HepG2 (cell line): ENCODE measurements at regions not wholly inside any gene's neighbourhood (a gene's known extent, or its start where the extent isn't known, plus 50 kb on each side); places are given as distances from the start of the nearest gene placed in this dataset.

Experiments used
- ATAC-seq: fragments of 200-7000 bp; cut with Tn5 transposase; 3 replicates; pipeline ENCODE4 v1.9.1; 2020; ENCODE audit warnings: mild to moderate bottlenecking, moderate library complexity
- BruUV-seq: library from RNA; stranded (reverse); fragments of 400-500 nt; replicated peaks from 2 replicates; lab custom pipeline; 2021; lab: Mats Ljungman, UMichigan
- CTCF ChIA-PET: fragments of 300-600 bp; formaldehyde crosslinking; extraction: SDS; loops from one replicate; lab custom pipeline; 2021; ENCODE audit warnings: low total read pairs, inconsistent platforms, low intra/inter-chr PET ratio; lab: Yijun Ruan, JAX
- POLR2A ChIA-PET: fragments of 350-600 bp; sonication (Branson Sonifier 250); formaldehyde crosslinking; loops from one replicate; lab custom pipeline; 2020; ENCODE audit warnings: antibody characterized with exemption, inconsistent platforms; lab: Yijun Ruan, JAX
- DNase-seq: peaks from one replicate; pipeline ENCODE4 v3.0.0-alpha.2; 2015; ENCODE audit warnings: low spot score
- FAIRE-seq: peaks from 3 replicates; lab custom pipeline; 2011; peaks lifted over from hg19 to GRCh38; lab: Jason Lieb, UNC
- H2AFZ ChIP-seq: one replicate; pipeline ENCODE4 v1.6.1; 2011; ENCODE audit warnings: low read length, inconsistent platforms
- H3K27ac ChIP-seq: fragments of 300-600 bp; 3 replicates; pipeline ENCODE4 v1.8.0; 2011; ENCODE audit warnings: mixed run types, mild to moderate bottlenecking, mixed read lengths, low read length, inconsistent platforms; ENCODE audit not compliant: insufficient read depth; ENCODE audit errors: extremely low read length
- H3K27me3 ChIP-seq, 2 experiments: fragments of 200-600 bp in 1 of 2; 2 replicates in 1 of 2; 3 replicates in 1 of 2; pipeline versions ENCODE4 v1.6.0 to v1.8.0; 2011; ENCODE audit warnings: low read length in 2 of 2, mild to moderate bottlenecking in 2 of 2, moderate library complexity in 2 of 2, inconsistent platforms in 1 of 2; ENCODE audit not compliant: insufficient read depth in 2 of 2, control insufficient read depth in 1 of 2
- H3K36me3 ChIP-seq, 2 experiments: fragments of 200-600 bp in 1 of 2; replicated peaks in 1 of 2; 2 replicates in 1 of 2; 3 replicates in 1 of 2; pipeline versions ENCODE4 v1.5.1 to v1.8.0; 2011; ENCODE audit warnings: low read length in 2 of 2, inconsistent platforms in 1 of 2; ENCODE audit not compliant: insufficient read depth in 2 of 2, control insufficient read depth in 1 of 2
- H3K4me1 ChIP-seq: 2 replicates; pipeline ENCODE4 v1.5.1; 2012; ENCODE audit warnings: low read length, inconsistent platforms; ENCODE audit not compliant: insufficient read depth
- H3K4me2 ChIP-seq: 2 replicates; pipeline ENCODE4 v1.6.0; 2011; ENCODE audit warnings: low read depth, low read length, inconsistent platforms
- H3K4me3 ChIP-seq, 3 experiments: fragments of 200-600 bp in 1 of 3; sonication (generic), shearing (Covaris generic) in 1 of 3; replicated peaks in 1 of 3; 2 replicates each; pipeline ENCODE4 v1.5.1; 2011 to 2016; ENCODE audit warnings: low read length in 3 of 3, inconsistent platforms in 2 of 3, low read depth in 2 of 3, mild to moderate bottlenecking in 2 of 3, control low read depth in 1 of 3, mixed read lengths in 1 of 3; ENCODE audit not compliant: insufficient read depth in 1 of 3
- H3K79me2 ChIP-seq: one replicate; pipeline ENCODE4 v1.6.1; 2011; ENCODE audit warnings: low read length, inconsistent platforms; ENCODE audit not compliant: insufficient read depth
- H3K9ac ChIP-seq: 2 replicates; pipeline ENCODE4 v1.6.0; 2011; ENCODE audit warnings: mild to moderate bottlenecking, low read depth, low read length, inconsistent platforms; ENCODE audit not compliant: insufficient read depth
- H3K9me3 ChIP-seq: 2 replicates; pipeline ENCODE4 v1.5.1; 2012; ENCODE audit warnings: mild to moderate bottlenecking, low read length
- H4K20me1 ChIP-seq: 2 replicates; pipeline ENCODE4 v1.6.0; 2011; ENCODE audit warnings: inconsistent platforms, mild to moderate bottlenecking, low read length, moderate library complexity; ENCODE audit not compliant: insufficient read depth
- BORCS8-MEF2B ChIP-seq: sonication (generic); formaldehyde crosslinking; IDR thresholded peaks from 2 replicates; pipeline ENCODE4 v1.8.0; 2022; ENCODE audit warnings: mild to moderate bottlenecking, missing genetic modification reagents
- HIVEP1 ChIP-seq: sonication (generic); formaldehyde crosslinking; IDR thresholded peaks from 2 replicates; pipeline ENCODE4 v1.4.0; 2020; ENCODE audit warnings: mild to moderate bottlenecking, missing genetic modification reagents
- IRF1 ChIP-seq: sonication (generic); formaldehyde crosslinking; IDR thresholded peaks from 2 replicates; pipeline ENCODE4 v1.4.0; 2020; ENCODE audit warnings: low read depth, mild to moderate bottlenecking, missing genetic modification reagents
- JDP2 ChIP-seq: sonication (generic); formaldehyde crosslinking; IDR thresholded peaks from 2 replicates; pipeline ENCODE4 v1.8.1; 2022; ENCODE audit warnings: missing genetic modification reagents, borderline replicate concordance
- MBD4 ChIP-seq: IDR thresholded peaks from 2 replicates; pipeline ENCODE4 v1.6.1; 2012; ENCODE audit warnings: low read length, inconsistent platforms, borderline replicate concordance
- MXI1 ChIP-seq: IDR thresholded peaks from 3 replicates; pipeline ENCODE4 v1.6.1; 2012; ENCODE audit warnings: low read depth, low read length, inconsistent platforms, borderline replicate concordance
- PBX3 ChIP-seq: sonication (generic); formaldehyde crosslinking; IDR thresholded peaks from 2 replicates; pipeline ENCODE4 v1.8.1; 2023; ENCODE audit warnings: missing genetic modification reagents, inconsistent platforms, borderline replicate concordance
- POLR2AphosphoS2 ChIP-seq: IDR thresholded peaks from 2 replicates; pipeline ENCODE4 v1.6.1; 2011; ENCODE audit warnings: low read depth, low read length, improper control_type of control experiment
- THYN1 ChIP-seq: sonication (generic); formaldehyde crosslinking; IDR thresholded peaks from 2 replicates; pipeline ENCODE4 v1.8.1; 2023; ENCODE audit warnings: low read depth, mild to moderate bottlenecking, moderate library complexity, missing genetic modification reagents, borderline replicate concordance
- TRIM22 ChIP-seq: fragments of 450-650 bp; IDR thresholded peaks from 2 replicates; pipeline ENCODE4 v1.6.1; 2017
- ZBTB21 ChIP-seq: sonication (generic); formaldehyde crosslinking; IDR thresholded peaks from 2 replicates; pipeline ENCODE4 v1.4.0; 2020; ENCODE audit warnings: missing genetic modification reagents
- ZNF232 ChIP-seq: sonication (generic); formaldehyde crosslinking; IDR thresholded peaks from 2 replicates; pipeline ENCODE4 v1.4.0; 2020; ENCODE audit warnings: missing genetic modification reagents, borderline replicate concordance
- ZNF33B ChIP-seq: sonication (generic); formaldehyde crosslinking; IDR thresholded peaks from 2 replicates; pipeline ENCODE4 v1.5.1; 2020; ENCODE audit warnings: mild to moderate bottlenecking, missing genetic modification reagents
- ZNF354B ChIP-seq: sonication (generic); formaldehyde crosslinking; IDR thresholded peaks from 2 replicates; pipeline ENCODE4 v1.8.0; 2022; ENCODE audit warnings: mild to moderate bottlenecking, missing genetic modification reagents
- ZNF780A ChIP-seq: sonication (generic); formaldehyde crosslinking; IDR thresholded peaks from 2 replicates; pipeline ENCODE4 v1.8.0; 2022; ENCODE audit warnings: mild to moderate bottlenecking, missing genetic modification reagents, moderate library complexity
- ZNF784 ChIP-seq: sonication (generic); formaldehyde crosslinking; IDR thresholded peaks from 2 replicates; pipeline ENCODE4 v1.5.1; 2020; ENCODE audit warnings: missing genetic modification reagents, mild to moderate bottlenecking, borderline replicate concordance
- ZSCAN21 ChIP-seq: sonication (generic); formaldehyde crosslinking; IDR thresholded peaks from 2 replicates; pipeline ENCODE4 v1.8.0; 2022; ENCODE audit warnings: mild to moderate bottlenecking, missing genetic modification reagents, moderate library complexity, borderline replicate concordance
- WGBS: methylation state at CpG from one replicate; pipeline ENCODE4 v1.1.6; 2017; ENCODE audit warnings: low lambda C conversion rate; 5-methylcytosine and 5-hydroxymethylcytosine counted together
- in situ Hi-C: cut with HindIII; loops from 2 replicates; pipeline ENCODE4 v1.10.0; 2017; ENCODE audit warnings: low pct_unique_long_range_greater_than_20kb; ENCODE audit not compliant: extremely low pct_ligation_motif_present
- intact Hi-C: fragments of 100-400 bp; cut with micrococcal nuclease; formaldehyde crosslinking; loops from one replicate; pipeline ENCODE4 v1.10.0; 2022; ENCODE audit not compliant: unreplicated experiment

- no peak for TF ChIP-seq PBX3 (CRISPR knock-in tag)
- no peak for TF ChIP-seq IRF1
- no peak for TF ChIP-seq ZNF232
- no peak for TF ChIP-seq BORCS8-MEF2B
- no peak for TF ChIP-seq THYN1 (CRISPR knock-in tag)
- TF ChIP-seq ZBTB21: no peak
- TF ChIP-seq, all 625 proteins: peak for 0
Observed at GRCh38 chr3:123341-123740, 73.2 kb upstream of the CHL1 start (continued).

- no peaks in the 10 kb centered on the region for H3K79me2 ChIP-seq
- ChIA-PET CTCF (no interaction called here), POLR2A (no interaction called here)
- no peaks in the 10 kb centered on the region for H3K36me3 ChIP-seq
- no peak overlapping the region for H3K4me3 ChIP-seq
- H3K27ac ChIP-seq: no peak overlapping the region
- FAIRE-seq (no peak), DNase-seq (no peak), ATAC-seq (no peak)
- no peak overlapping the region for H3K9ac ChIP-seq
- in situ Hi-C loops: no loop called here
- intact Hi-C loops: no loop called here
- no peaks in the 10 kb centered on the region for H3K4me1 ChIP-seq
- TF ChIP-seq MXI1: no peak
- TF ChIP-seq ZNF354B (CRISPR knock-in tag): no peak
- TF ChIP-seq MBD4: no peak
- TF ChIP-seq ZNF780A (CRISPR knock-in tag): no peak
- TF ChIP-seq POLR2AphosphoS2: no peak
- no peak for TF ChIP-seq JDP2 (CRISPR knock-in tag)
- TF ChIP-seq ZSCAN21: no peak
- no peak for TF ChIP-seq ZNF784 (CRISPR knock-in tag)
- TF ChIP-seq HIVEP1 (CRISPR knock-in tag): no peak
- no peak for TF ChIP-seq ZNF33B (CRISPR knock-in tag)
- TF ChIP-seq TRIM22: no peak
- peaks cover 59% of the 10 kb centered on the region for H3K9me3 ChIP-seq
- no peaks in the 10 kb centered on the region for H4K20me1 ChIP-seq
- no TSS peak for BruUV-seq
- no peak overlapping the region for H2AFZ ChIP-seq
- no peak overlapping the region for H3K4me2 ChIP-seq
- H3K27me3 ChIP-seq: no peaks in the 10 kb centered on the region
- 3% methylated on average over 1 of the region's 1 CpG for WGBS
Observed at GRCh38 chr3:124557-125179, 71.9 kb upstream of the CHL1 start.
